Prostate gland (tissue), 2 donors: ENCODE measurements at regions not wholly inside any gene's neighbourhood (a gene's known extent, or its start where the extent isn't known, plus 50 kb on each side); places are given as distances from the start of the nearest gene placed in this dataset.

ENCODE experiments used
- POLR2A ChIP-seq: fragments of 450-650 bp; IDR thresholded peaks from one replicate; pipeline ENCODE4 v1.6.1; 2016; ENCODE audit warnings: antibody characterized with exemption, mild to moderate bottlenecking
- POLR2AphosphoS5 ChIP-seq: sonication (generic); formaldehyde crosslinking; IDR thresholded peaks from one replicate; pipeline ENCODE4 v1.6.1; 2017; ENCODE audit warnings: antibody characterized with exemption
- TF ChIP-seq, protein P1 (sequence below), 4 experiments: fragments of 200-600 bp in 2 of 4; fragments of 450-650 bp in 2 of 4; sonication (generic) in 2 of 4; IDR thresholded peaks; 1 replicate in 3 of 4; 2 replicates in 1 of 4; pipeline ENCODE4 v1.5.1; 2016 to 2019; ENCODE audit warnings: antibody characterized with exemption in 4 of 4, mild to moderate bottlenecking in 2 of 4, moderate library complexity in 2 of 4

- TF ChIP-seq, protein P1, sequence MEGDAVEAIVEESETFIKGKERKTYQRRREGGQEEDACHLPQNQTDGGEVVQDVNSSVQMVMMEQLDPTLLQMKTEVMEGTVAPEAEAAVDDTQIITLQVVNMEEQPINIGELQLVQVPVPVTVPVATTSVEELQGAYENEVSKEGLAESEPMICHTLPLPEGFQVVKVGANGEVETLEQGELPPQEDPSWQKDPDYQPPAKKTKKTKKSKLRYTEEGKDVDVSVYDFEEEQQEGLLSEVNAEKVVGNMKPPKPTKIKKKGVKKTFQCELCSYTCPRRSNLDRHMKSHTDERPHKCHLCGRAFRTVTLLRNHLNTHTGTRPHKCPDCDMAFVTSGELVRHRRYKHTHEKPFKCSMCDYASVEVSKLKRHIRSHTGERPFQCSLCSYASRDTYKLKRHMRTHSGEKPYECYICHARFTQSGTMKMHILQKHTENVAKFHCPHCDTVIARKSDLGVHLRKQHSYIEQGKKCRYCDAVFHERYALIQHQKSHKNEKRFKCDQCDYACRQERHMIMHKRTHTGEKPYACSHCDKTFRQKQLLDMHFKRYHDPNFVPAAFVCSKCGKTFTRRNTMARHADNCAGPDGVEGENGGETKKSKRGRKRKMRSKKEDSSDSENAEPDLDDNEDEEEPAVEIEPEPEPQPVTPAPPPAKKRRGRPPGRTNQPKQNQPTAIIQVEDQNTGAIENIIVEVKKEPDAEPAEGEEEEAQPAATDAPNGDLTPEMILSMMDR (IDR thresholded peaks at IDR 0.05): no peak
- TF ChIP-seq POLR2A (no peak), POLR2AphosphoS5 (no peak)
Observed at GRCh38 chr5:89597878-89598277, 714.9 kb upstream of the MEF2C start.
